H1 (cell line): ENCODE measurements at regions not wholly inside any gene's neighbourhood (a gene's known extent, or its start where the extent isn't known, plus 50 kb on each side); places are given as distances from the start of the nearest gene placed in this dataset.

Experiments used
- EZH2 ChIP-seq: fragments of 200-600 bp; sonication (generic); IDR thresholded peaks from 2 replicates; pipeline ENCODE4 v1.7.1; 2012; ENCODE audit warnings: low read depth, mild to moderate bottlenecking, moderate library complexity, low read length, inconsistent platforms; ENCODE audit not compliant: severe bottlenecking
- KDM1A ChIP-seq: fragments of 200-600, 300-600 bp; sonication (generic); IDR thresholded peaks from 2 replicates; pipeline ENCODE4 v1.7.1; 2016; ENCODE audit warnings: mild to moderate bottlenecking, low read length, borderline replicate concordance

- no peak for TF ChIP-seq EZH2
- TF ChIP-seq KDM1A, result no peak
Observed at GRCh38 chr14:71201840-71202239, 294.6 kb downstream of the PCNX1 start (continued).
